ENCODE measurements at regions not wholly inside any gene's neighbourhood (a gene's known extent, or its start where the extent isn't known, plus 50 kb on each side); places are given as distances from the start of the nearest gene placed in this dataset.
"Not testable (repeated sequence)": the region's sequence is repeated elsewhere in the genome, so short reads cannot be mapped to it uniquely, and the experiment has no call there.

DNA sequence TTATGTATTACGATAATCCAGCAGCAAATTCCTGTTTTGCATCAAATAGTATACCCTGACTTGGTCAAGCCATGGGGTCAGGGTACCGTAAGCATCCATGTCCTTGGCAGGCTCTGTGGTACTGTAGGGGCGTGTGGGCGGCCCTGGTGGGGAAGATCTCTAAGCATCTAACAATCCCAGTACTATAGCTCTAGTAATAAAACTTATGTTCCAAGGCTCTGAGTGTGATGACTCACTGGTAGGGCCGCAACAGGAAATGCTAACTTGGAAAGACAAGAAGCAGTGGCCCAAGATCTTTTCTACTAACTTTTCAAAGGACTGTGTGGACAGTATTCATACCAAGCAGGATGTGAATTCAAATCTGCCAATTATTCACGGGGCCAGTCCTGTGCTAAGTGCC lies 63.8 kb downstream of the CLEC18A start:
- peak in 3 of 4 experiments; percentile 3 to 29 (median 13) for DNase-seq

DNA sequence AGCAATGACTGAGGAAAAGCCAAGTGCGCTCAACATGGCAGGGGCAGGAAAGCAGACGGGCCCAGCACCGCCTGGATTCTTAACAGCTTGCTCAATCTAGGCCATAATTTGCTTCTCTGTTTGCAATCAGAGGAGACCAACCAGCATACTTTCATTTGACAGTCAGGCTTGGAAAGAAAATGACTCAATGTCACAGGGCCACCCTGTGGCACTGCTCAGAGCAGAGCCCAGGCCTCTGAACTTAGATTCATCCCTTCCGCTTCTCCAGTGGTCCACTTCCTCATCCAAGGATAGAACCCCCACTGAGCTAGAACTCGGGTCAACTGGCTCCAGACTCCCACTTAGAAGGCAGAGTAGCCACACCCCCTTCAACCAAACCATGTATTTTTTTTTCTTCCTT lies 65.6 kb downstream of the CLEC18A start:
- peak; percentile 59 to 83 (median 80) for DNase-seq

DNA sequence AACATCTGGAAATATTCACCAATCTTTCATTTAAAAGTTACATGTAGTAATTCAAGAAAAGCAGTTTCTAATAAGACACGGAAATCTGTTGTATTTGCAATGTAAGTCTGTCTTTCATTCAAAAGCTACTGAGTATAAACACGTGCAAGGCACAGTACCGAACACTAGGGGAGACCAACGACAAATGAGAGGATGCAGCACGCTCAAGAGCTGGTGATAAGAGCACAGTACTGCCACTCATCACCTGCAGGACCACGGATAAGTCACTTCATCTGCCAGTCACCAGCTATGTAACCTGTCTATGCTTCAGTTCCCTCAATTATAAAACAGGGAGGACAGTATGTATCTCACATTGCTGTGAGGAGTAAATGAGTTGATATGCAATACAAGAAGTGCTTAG lies 67.1 kb downstream of the CLEC18A start:
- peak; percentile 6 to 26 (median 15) for DNase-seq

DNA sequence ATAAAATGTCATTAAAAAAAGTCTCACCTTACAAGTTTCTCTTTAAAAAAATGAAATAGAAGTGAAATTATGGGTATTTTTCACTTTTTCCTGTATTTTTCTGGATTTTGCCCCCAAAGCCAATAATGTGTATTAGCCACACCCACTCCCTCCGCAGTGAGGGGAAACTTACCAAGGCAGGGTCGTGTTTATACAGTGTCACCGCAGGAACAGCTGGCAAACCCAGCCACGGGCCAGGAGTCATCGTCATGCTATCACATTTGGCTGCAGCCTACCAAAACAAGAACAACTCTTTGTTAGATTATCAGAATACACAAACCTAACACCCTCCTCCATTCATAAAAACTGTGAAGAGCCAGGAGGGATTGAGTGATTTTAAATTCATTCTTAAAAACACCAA lies 72.1 kb downstream of the CLEC18A start:
- not testable (repeated sequence) for DNase-seq

DNA sequence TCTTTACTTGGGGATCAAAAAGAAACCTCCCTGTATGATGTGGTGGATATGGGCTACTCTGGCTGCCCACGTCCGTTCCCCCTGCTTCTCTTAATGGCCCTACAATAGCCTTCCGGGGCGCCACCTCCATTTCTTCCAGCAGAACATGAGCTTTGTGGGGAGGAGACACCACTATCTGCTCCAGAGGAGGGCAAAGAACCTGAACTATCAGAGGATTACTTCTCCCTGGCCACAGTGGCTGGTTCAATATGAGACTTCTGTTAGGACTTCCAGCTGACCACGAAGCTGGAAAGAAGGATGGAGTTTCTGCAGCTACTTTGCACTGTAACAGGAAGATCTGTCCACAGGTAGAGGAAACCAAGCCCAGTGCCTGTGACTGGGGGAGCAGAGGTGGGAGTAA lies 72.8 kb downstream of the CLEC18A start:
- not testable (repeated sequence) for DNase-seq

DNA sequence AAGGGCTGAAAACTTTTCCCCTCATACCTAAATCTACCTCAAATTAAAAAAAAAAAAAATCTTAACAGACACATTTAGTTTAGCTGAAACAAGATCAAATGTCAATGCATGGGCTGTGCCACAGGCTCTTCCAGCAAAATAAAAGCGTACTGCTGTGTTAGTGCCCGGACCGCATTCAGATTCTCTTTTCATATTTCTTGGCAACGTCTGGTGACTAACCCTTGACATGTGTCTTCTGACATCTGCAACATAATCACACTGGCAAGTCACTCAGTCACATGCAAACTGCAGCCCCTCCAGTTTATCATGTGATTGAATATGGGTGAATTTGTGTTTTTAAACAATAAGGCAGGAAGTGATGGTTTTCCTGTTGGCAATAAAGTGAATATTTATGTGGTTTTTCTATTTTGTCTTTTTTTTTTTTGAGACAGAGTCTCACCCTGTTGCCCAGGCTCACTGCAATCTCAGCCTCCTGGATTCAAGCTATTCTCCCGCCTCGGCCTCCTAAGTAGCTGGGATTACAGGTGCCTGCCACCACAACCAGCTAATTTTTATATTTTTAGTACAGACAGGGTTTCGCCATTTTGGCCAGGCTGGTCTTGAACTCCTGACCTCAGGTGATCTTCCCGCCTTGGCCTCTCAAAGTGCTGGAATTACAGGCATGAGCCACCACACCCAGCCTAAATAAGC lies 75.2 kb downstream of the CLEC18A start:
- DNase-seq, result peak; percentile 71 to 91 (median 84)

DNA sequence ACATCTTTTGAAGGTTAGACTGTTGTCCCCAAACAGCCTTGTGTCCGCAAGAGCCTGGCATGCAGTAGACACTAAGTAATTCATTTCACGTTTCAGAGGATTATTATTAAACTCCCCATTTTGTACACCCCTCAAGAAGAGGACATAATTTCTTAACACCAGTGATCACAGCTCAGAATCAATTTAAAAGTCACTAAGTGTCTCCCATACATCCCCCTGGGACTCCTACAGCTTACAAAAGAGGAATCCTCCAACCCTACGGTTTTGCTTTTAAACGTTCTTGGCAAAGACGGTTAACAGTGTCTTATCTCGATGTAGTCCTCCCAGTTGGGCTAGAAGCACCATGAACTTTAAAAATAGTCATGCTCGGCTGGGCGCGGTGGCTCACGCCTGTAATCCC lies 81.2 kb upstream of the PDPR start:
- not testable (repeated sequence) for DNase-seq

DNA sequence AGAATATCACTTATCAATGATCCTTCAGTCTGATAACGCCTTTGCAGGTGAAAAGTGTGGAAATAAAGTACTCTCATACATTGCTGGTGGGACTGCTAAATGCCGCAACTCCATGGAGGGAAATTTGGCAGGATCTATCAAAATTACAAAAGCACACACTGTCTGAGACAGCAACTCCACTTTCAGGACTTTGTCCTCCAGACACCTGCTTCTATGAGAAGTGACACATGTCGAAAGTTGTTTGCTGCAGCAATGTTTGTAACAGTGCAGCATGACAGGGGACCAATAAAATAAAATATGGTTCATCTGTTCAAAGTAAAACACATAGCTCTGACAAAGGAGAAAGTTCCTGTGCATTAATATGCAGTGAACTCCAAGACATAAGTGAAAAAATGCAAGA lies 76.2 kb upstream of the PDPR start:
- not testable (repeated sequence) for DNase-seq

DNA sequence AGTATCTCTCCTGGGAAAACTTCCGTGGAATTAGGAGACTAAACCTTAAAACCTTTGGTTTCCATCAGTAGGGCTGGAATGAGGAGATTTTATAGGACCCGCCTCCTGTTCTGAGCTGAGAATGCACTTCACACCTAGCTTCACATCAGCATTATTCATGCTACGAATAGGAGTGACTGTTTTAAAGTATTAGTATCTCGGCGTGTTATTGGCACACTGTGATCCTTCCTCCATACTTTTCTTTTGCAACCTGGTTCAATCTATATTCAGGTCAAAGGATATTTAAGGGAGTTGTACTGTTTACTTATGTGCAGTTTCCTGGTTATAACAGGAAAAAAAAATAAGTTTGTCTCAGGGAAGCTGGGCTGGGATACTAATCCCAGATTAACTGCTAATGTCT lies 73.6 kb upstream of the PDPR start:
- DNase-seq, result not testable (repeated sequence)

DNA sequence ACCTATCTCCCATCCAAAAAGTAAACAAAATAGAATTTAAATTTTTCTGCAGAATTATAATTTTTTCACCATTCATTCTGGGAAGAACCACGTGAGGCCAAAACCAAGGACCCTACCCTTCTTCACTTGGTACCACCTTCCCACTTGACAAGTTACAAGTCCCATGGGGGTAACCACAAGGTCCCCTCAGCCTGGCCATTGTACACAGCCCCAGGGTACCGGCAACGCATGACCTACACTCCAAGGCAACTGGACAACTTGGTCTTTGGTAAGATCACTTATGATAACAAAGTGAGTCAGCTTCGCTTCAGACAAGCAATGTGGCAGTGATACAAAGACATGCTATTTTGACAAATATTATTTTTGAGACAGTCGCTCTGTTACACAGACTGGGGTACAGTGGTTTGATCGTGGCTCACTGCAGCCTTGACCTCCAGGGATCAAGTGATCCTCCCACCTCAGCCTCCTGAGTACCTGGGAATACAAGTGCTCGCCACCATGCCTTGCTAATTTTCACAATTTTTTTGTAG lies 70.5 kb upstream of the PDPR start:
- DNase-seq, result not testable (repeated sequence)

DNA sequence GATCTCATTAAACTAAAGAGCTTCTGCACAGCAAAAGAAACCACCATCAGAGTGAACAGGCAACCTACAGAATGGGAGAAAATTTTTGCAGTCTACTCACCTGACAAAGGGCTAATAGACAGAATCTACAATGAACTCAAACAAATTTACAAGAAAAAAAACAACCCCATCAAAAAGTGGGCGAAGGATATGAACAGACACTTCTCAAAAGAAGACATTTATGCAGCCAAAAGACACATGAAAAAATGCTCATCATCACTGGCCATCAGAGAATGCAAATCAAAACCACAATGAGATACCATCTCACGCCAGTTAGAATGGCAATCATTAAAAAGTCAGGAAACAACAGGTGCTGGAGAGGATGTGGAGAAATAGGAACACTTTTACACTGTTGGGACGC lies 67.6 kb upstream of the PDPR start:
- DNase-seq, result not testable (repeated sequence)

DNA sequence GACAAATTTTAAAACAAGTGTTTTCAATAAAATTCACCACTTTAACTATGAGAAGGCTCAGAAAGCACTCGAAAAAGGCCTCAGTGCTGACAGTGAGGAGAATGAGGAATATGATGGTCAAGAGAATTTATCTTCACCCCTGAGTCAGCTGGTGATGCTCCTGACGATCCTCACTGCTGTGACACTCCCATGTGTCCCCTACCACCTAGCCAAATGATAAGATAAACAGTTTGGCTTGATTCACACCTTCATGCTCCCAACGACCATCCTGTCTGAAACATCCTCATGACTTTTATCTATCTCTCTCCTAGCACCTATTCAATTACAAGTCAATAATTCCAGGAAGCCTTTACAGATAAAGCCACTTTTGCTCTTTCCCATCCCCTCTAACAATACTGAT lies 66.0 kb upstream of the PDPR start:
- not testable (repeated sequence) for DNase-seq

DNA sequence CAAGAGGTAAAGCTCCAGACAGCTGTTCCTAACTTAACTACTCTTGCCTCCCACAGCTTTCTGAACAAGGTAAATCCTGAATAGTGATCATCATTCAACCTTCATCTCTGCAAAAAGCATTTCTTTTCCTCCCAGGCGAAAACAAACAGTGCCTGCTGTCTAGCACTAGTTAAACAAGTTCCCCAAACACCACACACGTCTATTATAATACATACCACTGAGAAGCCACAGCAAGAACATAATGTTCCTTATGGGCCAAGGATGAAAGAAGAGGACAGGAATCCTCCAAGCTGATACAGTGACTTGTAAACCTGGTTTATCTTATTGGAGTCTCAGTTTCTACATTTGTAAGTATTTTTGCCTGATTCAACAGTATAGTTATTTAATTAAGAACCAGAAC lies 56.1 kb upstream of the PDPR start:
- DNase-seq, result not testable (repeated sequence)

DNA sequence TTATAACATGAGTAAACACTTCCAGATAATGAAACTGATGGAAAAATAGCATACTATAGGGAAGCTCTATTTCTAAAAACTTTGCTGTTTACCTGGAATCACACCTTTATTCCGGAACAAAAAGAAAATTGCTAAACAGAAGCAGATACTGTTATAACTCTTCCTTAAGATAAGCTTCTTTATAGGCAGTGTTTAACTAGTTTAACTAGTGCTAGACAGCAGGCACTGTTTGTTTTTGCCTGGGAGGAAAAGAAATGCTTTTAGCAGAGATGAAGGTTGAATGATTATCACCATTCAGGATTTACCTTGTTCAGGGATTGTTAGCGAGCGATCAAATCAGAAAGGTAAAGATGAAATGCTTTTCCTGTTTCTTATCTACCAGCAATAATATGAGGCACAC lies 54.7 kb upstream of the PDPR start:
- not testable (repeated sequence) for DNase-seq

DNA sequence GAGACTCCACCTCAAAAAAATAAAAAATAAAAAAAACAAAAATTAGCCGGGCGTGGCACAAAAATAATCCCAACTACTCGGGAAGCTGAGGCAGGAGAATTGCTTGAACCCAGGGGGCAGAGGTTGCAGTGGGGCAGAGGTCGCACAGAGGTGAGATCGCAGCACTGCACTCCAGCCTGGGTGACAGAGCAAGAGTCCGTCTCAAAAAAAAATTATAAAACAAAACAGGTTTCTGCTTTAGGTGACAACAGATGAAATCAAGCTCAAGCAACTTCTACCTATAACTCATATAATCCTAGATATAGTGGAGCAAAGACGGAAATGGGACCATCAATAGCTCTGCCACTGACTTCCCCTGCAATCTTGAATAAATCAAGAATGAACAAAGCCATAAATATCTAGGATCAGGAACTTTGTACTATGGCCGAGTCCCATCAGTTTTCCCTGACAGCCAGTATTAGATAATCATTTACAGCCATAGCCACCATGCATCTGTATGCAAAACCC lies 53.6 kb upstream of the PDPR start:
- DNase-seq, result not testable (repeated sequence)

DNA sequence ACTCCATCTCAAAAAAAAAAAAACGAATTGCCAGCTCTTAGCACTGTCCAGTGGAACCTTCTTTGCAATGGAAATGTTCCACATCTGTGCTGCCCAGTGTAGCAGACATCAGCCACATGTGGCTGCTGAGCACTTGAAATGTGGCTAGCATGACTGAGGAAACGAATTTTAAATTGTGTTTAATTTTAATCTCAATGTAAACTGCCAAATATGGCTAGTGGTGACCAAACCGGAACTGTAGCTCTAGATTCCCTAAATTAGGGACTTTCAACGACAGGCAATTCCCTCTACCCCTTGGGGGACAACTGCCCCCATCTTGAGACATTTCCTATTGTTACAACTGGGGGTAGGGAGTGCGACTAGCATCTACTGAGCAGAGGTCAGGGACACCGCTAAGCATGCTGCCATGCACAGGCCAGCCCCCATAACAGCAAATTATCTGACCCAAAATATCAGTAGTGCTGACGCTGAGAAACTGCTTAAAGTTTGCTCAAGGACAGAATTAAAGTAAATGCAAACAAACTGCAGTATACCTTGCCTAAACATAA lies 52.4 kb upstream of the PDPR start:
- DNase-seq, result not testable (repeated sequence)

DNA sequence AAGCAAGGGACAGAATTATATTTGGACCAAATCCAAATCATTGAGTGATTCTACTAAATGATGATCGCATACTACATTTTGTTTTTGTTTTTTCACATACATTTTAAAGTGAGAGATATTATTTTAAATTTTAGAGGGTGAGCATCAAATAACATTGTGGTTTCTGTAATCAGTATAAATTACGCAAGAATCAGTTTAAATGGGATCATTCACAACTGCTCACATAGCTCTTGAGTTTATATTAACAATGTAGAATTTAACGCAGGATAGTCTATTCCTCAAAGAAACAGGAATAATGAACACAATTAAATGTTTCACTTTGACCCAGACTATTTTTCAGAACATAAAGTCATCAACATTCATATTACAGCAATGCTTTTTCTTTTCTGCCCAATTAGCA lies 51.2 kb upstream of the PDPR start:
- DNase-seq, result not testable (repeated sequence)

All from suppressor macrophage (primary cell).